ENCODE measurements at regions not wholly inside any gene's neighbourhood (a gene's known extent, or its start where the extent isn't known, plus 50 kb on each side); places are given as distances from the start of the nearest gene placed in this dataset.

DNA sequence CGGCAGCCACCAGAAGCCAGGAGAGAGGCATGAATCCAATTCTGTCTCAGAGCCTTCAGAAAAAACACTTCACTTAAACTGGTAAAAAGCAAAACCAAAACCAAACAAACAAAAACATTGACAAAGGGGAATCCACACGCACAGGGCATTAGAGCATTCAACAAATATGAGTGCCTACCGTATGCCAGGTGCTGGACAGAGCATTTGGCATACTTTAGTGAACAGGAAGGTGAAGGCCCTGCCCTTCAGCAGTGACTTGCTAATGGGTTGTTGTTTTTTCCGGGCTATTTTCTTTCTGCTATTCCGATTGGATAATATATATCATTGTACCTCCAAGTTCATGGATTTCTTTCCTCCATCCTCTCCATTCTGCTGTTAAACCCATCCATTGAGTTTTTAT, 71.7 kb upstream of the RUFY1 start:
- ChIA-PET POLR2A (no interaction called here), CTCF (no interaction called here)
- H3K36me3 ChIP-seq (ENCODE audit: control insufficient read depth, insufficient read depth, low read length), result no peaks in the 10 kb centered on the region

DNA sequence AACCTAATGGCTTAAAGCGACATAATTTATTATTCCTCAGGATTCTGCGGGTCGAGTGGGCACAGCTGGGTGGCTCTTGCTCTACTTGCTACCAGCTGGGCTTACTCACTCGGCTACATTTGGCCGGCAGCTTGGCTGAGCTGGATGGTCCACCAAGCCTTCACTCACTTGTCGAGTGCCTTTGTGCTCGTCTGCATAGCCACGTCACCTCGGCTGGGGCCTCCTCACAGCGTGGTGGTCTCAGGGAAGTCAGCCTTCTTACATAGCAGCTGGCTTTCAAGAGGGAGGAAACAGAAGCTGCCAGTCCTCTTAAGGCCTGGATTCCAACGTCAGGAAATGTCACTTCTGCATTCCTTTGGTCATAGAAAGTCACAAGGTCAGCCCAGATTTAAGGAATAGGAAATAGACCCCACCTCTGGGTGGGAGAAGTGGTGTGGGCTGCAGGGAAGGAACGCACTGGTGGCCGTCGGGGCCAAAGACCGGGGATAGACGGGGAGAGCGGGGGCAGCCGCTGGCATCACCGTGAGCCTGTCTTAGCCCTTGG, 75.1 kb upstream of the RUFY1 start:
- CTCF ChIA-PET, result interaction anchor here (0.8 kb wide), 1 partner anchor 55 kb away, joined by 3 read pairs; no protein-coding TSS in a partner anchor
- POLR2A ChIA-PET, result no interaction called here
- H3K4me3 ChIP-seq (ENCODE audit: low read depth, low read length), result no peak overlapping the region
- TF ChIP-seq, protein P1, sequence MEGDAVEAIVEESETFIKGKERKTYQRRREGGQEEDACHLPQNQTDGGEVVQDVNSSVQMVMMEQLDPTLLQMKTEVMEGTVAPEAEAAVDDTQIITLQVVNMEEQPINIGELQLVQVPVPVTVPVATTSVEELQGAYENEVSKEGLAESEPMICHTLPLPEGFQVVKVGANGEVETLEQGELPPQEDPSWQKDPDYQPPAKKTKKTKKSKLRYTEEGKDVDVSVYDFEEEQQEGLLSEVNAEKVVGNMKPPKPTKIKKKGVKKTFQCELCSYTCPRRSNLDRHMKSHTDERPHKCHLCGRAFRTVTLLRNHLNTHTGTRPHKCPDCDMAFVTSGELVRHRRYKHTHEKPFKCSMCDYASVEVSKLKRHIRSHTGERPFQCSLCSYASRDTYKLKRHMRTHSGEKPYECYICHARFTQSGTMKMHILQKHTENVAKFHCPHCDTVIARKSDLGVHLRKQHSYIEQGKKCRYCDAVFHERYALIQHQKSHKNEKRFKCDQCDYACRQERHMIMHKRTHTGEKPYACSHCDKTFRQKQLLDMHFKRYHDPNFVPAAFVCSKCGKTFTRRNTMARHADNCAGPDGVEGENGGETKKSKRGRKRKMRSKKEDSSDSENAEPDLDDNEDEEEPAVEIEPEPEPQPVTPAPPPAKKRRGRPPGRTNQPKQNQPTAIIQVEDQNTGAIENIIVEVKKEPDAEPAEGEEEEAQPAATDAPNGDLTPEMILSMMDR (IDR thresholded peaks at IDR 0.05; ENCODE audit: insufficient read depth, low read depth, low read length), result no peak
- no peak for DNase-seq (ENCODE audit: low read depth)
- H3K36me3 ChIP-seq (ENCODE audit: control insufficient read depth, insufficient read depth, low read length), result no peaks in the 10 kb centered on the region
- no peaks in the 10 kb centered on the region for H3K27me3 ChIP-seq (ENCODE audit: control insufficient read depth, insufficient read depth, low read length)

More for the DNA sequence above, 71.7 kb upstream of the RUFY1 start:
- TF ChIP-seq, protein P1 (IDR thresholded peaks at IDR 0.05; ENCODE audit: insufficient read depth, low read depth, low read length), result no peak
- DNase-seq (ENCODE audit: low read depth), result no peak
- Histone ChIP-seq H3K4me3 (ENCODE audit: low read depth, low read length) (no peak overlapping the region), H3K27me3 (ENCODE audit: control insufficient read depth, insufficient read depth, low read length) (no peaks in the 10 kb centered on the region)

DNA sequence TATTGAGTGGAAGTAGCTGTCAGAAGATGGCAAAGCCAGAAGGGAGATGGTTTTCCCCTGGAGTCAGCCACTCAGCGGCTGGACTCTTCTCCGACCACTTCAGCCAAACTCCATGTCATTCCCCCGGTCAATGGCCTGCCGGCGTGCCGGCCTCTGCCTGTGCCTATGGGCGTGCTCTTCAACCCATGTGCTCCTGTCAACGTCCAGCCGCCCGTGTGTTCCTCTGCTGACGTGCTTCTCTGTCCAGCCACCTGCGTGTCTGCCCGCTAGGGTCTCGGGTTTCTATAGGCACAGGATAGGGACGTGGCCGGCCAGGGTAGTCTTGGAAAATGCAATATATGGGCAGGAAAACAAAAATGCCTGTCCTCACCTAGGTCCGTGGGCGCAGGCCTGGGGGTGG, 77.7 kb upstream of the RUFY1 start:
- Histone ChIP-seq H3K36me3 (ENCODE audit: control insufficient read depth, insufficient read depth, low read length) (no peaks in the 10 kb centered on the region), H3K27me3 (ENCODE audit: control insufficient read depth, insufficient read depth, low read length) (no peaks in the 10 kb centered on the region), H3K4me3 (ENCODE audit: low read depth, low read length) (no peak overlapping the region)
- ChIA-PET CTCF (interaction anchor here (0.7 kb wide), 1 partner anchor 11 kb away, joined by 5 read pairs; no protein-coding TSS in a partner anchor), POLR2A (no interaction called here)
- DNase-seq (ENCODE audit: low read depth), result no peak
- TF ChIP-seq, protein P1 (IDR thresholded peaks at IDR 0.05; ENCODE audit: insufficient read depth, low read depth, low read length), result no peak

DNA sequence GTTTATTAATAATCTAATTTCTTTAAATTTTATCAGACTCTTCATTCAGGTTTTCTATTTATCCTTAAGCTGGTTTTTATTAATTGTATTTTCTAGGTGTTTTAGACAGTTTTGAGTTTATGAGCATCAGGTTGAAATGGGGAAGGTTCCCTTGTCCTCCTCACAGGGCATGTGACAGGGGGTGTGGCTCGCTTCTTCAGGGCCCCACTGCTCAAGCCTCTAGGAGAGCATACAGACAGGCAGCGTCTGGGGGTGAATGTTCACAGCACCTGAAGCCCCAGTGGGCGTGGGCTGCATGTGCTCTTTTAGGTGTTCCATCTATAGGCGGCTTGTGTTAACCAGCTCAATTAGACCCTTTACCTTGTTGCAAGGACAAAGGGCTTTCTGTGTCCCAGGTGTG, 78.2 kb upstream of the RUFY1 start:
- POLR2A ChIA-PET, result no interaction called here
- no peaks in the 10 kb centered on the region for H3K36me3 ChIP-seq (ENCODE audit: control insufficient read depth, insufficient read depth, low read length)
- DNase-seq (ENCODE audit: low read depth), result no peak
- TF ChIP-seq, protein P1 (IDR thresholded peaks at IDR 0.05; ENCODE audit: insufficient read depth, low read depth, low read length), result no peak
- CTCF ChIA-PET, result no interaction called here
- H3K27me3 ChIP-seq (ENCODE audit: control insufficient read depth, insufficient read depth, low read length), result no peaks in the 10 kb centered on the region
- H3K4me3 ChIP-seq (ENCODE audit: low read depth, low read length), result no peak overlapping the region

DNA sequence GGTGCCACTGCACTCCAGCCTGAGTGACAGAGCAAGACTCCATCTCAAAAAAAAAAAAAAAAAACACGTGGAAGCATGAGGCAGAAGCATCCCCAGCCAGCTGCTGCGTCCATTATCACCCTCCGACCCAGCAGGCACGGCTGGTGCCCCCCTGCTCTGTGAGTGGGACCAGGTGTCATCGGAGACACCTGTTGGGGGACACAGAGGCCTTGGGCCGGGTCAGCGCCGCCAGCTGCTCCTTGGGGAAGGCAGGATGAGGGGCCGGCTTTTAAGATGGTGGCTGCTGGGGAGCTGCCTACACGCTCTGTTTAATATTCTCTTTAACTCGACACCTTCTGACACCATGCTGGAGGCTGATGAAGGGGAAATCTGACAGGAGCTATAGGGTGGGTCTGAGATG, 80.2 kb upstream of the RUFY1 start:
- Histone ChIP-seq H3K4me3 (ENCODE audit: low read depth, low read length) (no peak overlapping the region), H3K27me3 (ENCODE audit: control insufficient read depth, insufficient read depth, low read length) (no peaks in the 10 kb centered on the region), H3K36me3 (ENCODE audit: control insufficient read depth, insufficient read depth, low read length) (no peaks in the 10 kb centered on the region)
- ChIA-PET POLR2A (no interaction called here), CTCF (interaction anchor here (1.0 kb wide), 1 partner anchor 23 kb away, joined by 3 read pairs; no protein-coding TSS in a partner anchor)
- TF ChIP-seq, protein P1 (IDR thresholded peaks at IDR 0.05; ENCODE audit: insufficient read depth, low read depth, low read length), result no peak
- no peak for DNase-seq (ENCODE audit: low read depth)

All from BJ (cell line).